ENCODE measurements at regions not wholly inside any gene's neighbourhood (a gene's known extent, or its start where the extent isn't known, plus 50 kb on each side); places are given as distances from the start of the nearest gene placed in this dataset.

DNA sequence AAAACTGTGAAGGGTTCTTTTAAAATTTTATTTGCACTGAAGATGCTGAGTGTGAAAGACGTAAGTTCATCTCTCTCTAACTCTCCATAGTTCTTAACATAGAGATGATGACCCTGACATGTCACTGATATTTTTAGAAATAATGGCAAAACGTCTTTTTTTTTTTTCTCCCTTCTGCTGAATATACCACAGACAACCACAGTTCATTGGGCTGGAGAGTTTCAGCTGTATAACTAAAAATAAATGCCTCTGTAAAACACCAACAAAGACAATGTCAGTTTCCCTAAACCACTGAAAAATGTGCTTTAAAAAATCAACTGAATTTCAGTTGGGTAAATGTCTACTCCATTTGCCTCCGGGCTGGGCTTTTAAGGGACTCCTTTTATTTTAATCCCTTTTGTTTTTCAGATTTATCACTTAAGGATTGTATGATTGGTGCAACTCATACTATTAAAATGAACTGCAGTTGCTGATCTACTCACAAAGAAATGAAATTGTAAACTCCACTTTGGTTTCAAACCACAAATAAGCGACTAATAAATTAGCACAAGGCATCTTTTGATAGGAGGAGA, 830.9 kb upstream of the WWC1 start:
- Histone ChIP-seq H3K36me3 (no peaks in the 10 kb centered on the region), H3K9me3 (no peaks in the 10 kb centered on the region), H3K4me3 (no peak overlapping the region), H3K27ac (no peak overlapping the region), H3K27me3 (no peaks in the 10 kb centered on the region), H3K4me1 (no peaks in the 10 kb centered on the region)
- TF ChIP-seq, protein P1, sequence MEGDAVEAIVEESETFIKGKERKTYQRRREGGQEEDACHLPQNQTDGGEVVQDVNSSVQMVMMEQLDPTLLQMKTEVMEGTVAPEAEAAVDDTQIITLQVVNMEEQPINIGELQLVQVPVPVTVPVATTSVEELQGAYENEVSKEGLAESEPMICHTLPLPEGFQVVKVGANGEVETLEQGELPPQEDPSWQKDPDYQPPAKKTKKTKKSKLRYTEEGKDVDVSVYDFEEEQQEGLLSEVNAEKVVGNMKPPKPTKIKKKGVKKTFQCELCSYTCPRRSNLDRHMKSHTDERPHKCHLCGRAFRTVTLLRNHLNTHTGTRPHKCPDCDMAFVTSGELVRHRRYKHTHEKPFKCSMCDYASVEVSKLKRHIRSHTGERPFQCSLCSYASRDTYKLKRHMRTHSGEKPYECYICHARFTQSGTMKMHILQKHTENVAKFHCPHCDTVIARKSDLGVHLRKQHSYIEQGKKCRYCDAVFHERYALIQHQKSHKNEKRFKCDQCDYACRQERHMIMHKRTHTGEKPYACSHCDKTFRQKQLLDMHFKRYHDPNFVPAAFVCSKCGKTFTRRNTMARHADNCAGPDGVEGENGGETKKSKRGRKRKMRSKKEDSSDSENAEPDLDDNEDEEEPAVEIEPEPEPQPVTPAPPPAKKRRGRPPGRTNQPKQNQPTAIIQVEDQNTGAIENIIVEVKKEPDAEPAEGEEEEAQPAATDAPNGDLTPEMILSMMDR (IDR thresholded peaks at IDR 0.05 in 4 of 5, conservative IDR thresholded peaks at IDR 0.05 in 1 of 5), result no peak
- no peak for TF ChIP-seq POLR2A (IDR thresholded peaks at IDR 0.05)
- ATAC-seq, result no peak
- in situ Hi-C loops (cut with MboI; ENCODE audit: low sequenced_read_pairs in 4 of 4) (no loop called here), intact Hi-C loops (cut with DNase I; ENCODE audit: low total_unique reads) (no loop called here)
- DNase-seq, result no peak

DNA sequence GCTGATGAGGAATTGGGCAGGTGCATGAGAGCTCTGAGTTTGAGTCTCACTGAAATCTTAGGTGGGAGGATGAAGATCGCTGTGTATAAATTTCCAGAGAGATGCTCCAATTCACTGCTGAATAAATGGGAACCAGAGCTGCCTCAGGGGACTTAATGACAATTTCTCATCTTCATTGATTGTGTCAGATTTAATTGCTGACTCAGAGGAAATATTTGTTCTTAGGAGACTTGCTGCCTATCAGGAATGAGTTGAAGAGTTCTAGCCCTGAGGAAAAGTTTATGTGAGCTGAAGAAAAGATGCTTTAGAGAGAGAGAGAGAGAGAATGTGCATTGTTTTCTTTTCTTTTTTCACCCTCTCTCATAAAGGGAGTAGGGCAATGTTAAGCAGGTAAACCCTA, 827.5 kb upstream of the WWC1 start:
- no peaks in the 10 kb centered on the region for H3K27me3 ChIP-seq
- no peak overlapping the region for H3K4me3 ChIP-seq
- intact Hi-C loops (cut with DNase I; ENCODE audit: low total_unique reads), result no loop called here
- in situ Hi-C loops (cut with MboI; ENCODE audit: low sequenced_read_pairs in 4 of 4), result no loop called here
- no peaks in the 10 kb centered on the region for H3K4me1 ChIP-seq
- no peak for DNase-seq
- H3K9me3 ChIP-seq, result no peaks in the 10 kb centered on the region
- no peak overlapping the region for H3K27ac ChIP-seq
- TF ChIP-seq, protein P1 (IDR thresholded peaks at IDR 0.05 in 4 of 5, conservative IDR thresholded peaks at IDR 0.05 in 1 of 5), result no peak
- no peak for ATAC-seq
- H3K36me3 ChIP-seq, result no peaks in the 10 kb centered on the region

DNA sequence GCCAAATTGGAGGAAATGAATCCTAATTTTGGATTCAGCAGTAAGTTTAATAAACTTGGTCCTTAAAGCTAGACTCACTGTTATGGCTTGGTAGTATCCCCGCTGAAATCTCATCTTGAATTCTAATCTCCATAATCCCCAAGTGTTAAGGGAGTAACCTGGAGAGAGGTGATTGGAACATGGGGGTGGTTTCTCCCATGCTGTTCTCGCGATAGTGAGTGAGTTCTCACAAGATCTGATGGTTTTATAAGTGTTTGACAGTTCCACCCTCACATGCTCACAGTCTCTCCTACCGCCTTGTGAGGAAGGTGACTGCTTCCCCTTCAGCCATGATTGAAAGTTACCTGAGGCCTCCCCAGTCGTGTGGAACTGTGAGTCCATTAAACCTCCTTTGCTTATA, 824.5 kb upstream of the WWC1 start:
- Histone ChIP-seq H3K27me3 (no peaks in the 10 kb centered on the region), H3K4me1 (no peaks in the 10 kb centered on the region), H3K9me3 (no peaks in the 10 kb centered on the region), H3K36me3 (no peaks in the 10 kb centered on the region), H3K27ac (no peak overlapping the region), H3K4me3 (no peak overlapping the region)
- ATAC-seq (no peak), DNase-seq (no peak)
- no peak for TF ChIP-seq POLR2A (IDR thresholded peaks at IDR 0.05)
- TF ChIP-seq, protein P1 (IDR thresholded peaks at IDR 0.05 in 4 of 5, conservative IDR thresholded peaks at IDR 0.05 in 1 of 5), result no peak
- in situ Hi-C loops (cut with MboI; ENCODE audit: low sequenced_read_pairs in 4 of 4), result no loop called here
- intact Hi-C loops (cut with DNase I; ENCODE audit: low total_unique reads), result no loop called here

DNA sequence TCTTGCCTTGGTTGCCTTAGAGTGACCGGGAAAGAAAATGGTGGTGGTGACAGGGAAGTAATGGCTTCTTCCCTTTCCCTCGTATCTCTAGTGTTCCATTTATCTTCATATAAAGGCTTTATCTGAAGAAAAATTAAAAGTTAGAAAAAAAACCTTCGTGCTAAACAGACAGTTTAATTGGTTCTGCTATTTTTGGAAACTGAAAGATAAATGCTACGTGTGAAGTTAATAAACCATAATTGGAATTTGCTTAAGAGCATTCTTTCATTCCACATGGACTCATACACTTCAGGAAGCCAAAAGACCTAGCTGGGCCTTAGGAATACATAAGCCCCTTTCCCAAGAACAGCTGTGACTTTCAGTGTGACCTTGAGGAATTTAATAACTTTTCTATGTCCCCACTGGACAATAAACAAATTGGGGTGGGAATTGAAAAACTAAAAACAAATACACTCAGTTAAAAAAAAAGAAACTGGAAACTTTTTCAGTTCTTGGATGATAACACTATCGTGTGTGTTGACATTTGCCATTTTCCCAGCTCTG, 818.8 kb upstream of the WWC1 start:
- Histone ChIP-seq H3K9me3 (no peaks in the 10 kb centered on the region), H3K4me1 (no peaks in the 10 kb centered on the region), H3K27ac (no peak overlapping the region), H3K27me3 (no peaks in the 10 kb centered on the region), H3K4me3 (no peak overlapping the region), H3K36me3 (no peaks in the 10 kb centered on the region)
- DNase-seq (no peak), ATAC-seq (no peak)
- intact Hi-C loops (cut with DNase I; ENCODE audit: low total_unique reads) (no loop called here), in situ Hi-C loops (cut with MboI; ENCODE audit: low sequenced_read_pairs in 4 of 4) (no loop called here)
- TF ChIP-seq, protein P1 (IDR thresholded peaks at IDR 0.05 in 4 of 5, conservative IDR thresholded peaks at IDR 0.05 in 1 of 5), result no peak
- TF ChIP-seq POLR2A (IDR thresholded peaks at IDR 0.05), result no peak

DNA sequence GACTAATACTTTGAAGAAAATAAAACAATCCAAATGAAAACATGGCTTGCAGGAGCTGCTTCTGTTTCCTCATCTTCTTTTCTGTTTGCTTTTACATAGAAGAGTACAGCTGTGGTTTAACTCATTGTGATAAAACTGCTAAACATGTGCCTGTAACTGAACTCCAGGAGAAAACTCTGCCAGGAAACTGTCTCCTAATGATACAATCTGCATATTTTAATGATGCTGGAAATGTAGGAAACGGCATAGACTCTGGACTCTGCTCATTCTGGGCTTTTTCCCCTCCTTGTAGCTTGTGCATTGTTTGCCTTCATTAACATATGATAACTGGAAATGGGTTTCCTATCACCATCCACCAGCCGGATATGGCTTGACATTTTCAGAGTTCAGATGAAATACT, 813.3 kb upstream of the WWC1 start:
- no peak overlapping the region for H3K4me3 ChIP-seq
- in situ Hi-C loops (cut with MboI; ENCODE audit: low sequenced_read_pairs in 4 of 4) (no loop called here), intact Hi-C loops (cut with DNase I; ENCODE audit: low total_unique reads) (no loop called here)
- TF ChIP-seq, protein P1 (IDR thresholded peaks at IDR 0.05 in 4 of 5, conservative IDR thresholded peaks at IDR 0.05 in 1 of 5), result no peak
- no peak for TF ChIP-seq POLR2A (IDR thresholded peaks at IDR 0.05)
- DNase-seq, result no peak
- H3K36me3 ChIP-seq, result no peaks in the 10 kb centered on the region
- no peak for ATAC-seq
- H3K27me3 ChIP-seq, result no peaks in the 10 kb centered on the region
- H3K9me3 ChIP-seq, result no peaks in the 10 kb centered on the region
- H3K27ac ChIP-seq, result no peak overlapping the region
- H3K4me1 ChIP-seq, result no peaks in the 10 kb centered on the region

All from gastrocnemius medialis (tissue), 4 donors.